H1 (cell line): ENCODE measurements at regions not wholly inside any gene's neighbourhood (a gene's known extent, or its start where the extent isn't known, plus 50 kb on each side); places are given as distances from the start of the nearest gene placed in this dataset.

Source experiments
- CTCF ChIA-PET: fragments of 300-600 bp; sonication (Branson Sonifier 250); formaldehyde crosslinking; loops from one replicate; lab custom pipeline; 2021; ENCODE audit not compliant: partially characterized antibody; lab: Charles Lee
- POLR2A ChIA-PET: fragments of 300-600 bp; sonication (Branson Sonifier 250); formaldehyde crosslinking; loops from one replicate; lab custom pipeline; 2021; ENCODE audit warnings: inconsistent platforms; ENCODE audit not compliant: partially characterized antibody; lab: Charles Lee
- DNase-seq, 2 experiments: peaks; one replicate each; pipeline versions ENCODE4 v3.0.0 to v3.0.0-alpha.2; 2010 to 2022; ENCODE audit warnings: low spot score in 2 of 2, low read depth in 1 of 2, mixed read lengths in 1 of 2
- FAIRE-seq: peaks from 2 replicates; lab custom pipeline; 2011; peaks lifted over from hg19 to GRCh38; lab: Jason Lieb, UNC
- H2AFZ ChIP-seq: 2 replicates; pipeline ENCODE4 v1.8.1; 2012; ENCODE audit warnings: low read length, inconsistent platforms
- H2AK5ac ChIP-seq: 2 replicates; pipeline ENCODE4 v1.6.1; 2013; ENCODE audit warnings: low read depth, low read length
- H2BK120ac ChIP-seq: replicated peaks from 2 replicates; pipeline ENCODE3; 2013; ENCODE audit warnings: low read depth, low read length, inconsistent platforms
- H2BK12ac ChIP-seq: 2 replicates; pipeline ENCODE4 v1.6.1; 2013; ENCODE audit warnings: low read depth, low read length
- H2BK15ac ChIP-seq: 2 replicates; pipeline ENCODE4 v1.6.1; 2013; ENCODE audit warnings: low read length
- H2BK20ac ChIP-seq: 2 replicates; pipeline ENCODE4 v1.6.1; 2013; ENCODE audit warnings: low read length
- H2BK5ac ChIP-seq: 2 replicates; pipeline ENCODE4 v1.6.1; 2013; ENCODE audit warnings: low read depth, low read length
- H3K14ac ChIP-seq: 2 replicates; pipeline ENCODE4 v1.6.1; 2013; ENCODE audit warnings: inconsistent platforms; ENCODE audit not compliant: insufficient read length
- H3K18ac ChIP-seq: 2 replicates; pipeline ENCODE4 v1.6.1; 2013; ENCODE audit warnings: low read length; ENCODE audit errors: extremely low read depth
- H3K23ac ChIP-seq: 2 replicates; pipeline ENCODE4 v1.6.1; 2013; ENCODE audit warnings: inconsistent platforms; ENCODE audit not compliant: insufficient read length
- H3K23me2 ChIP-seq: 2 replicates; pipeline ENCODE4 v1.6.1; 2013; ENCODE audit warnings: low read depth, low read length
- H3K27ac ChIP-seq: 2 replicates; pipeline ENCODE4 v1.6.1; 2011; ENCODE audit warnings: low read depth, low read length, inconsistent platforms
- H3K27me3 ChIP-seq, 4 experiments: replicated peaks in 1 of 4; 1 replicate in 1 of 4; 2 replicates in 3 of 4; pipeline versions ENCODE4 v1.6.1 to v1.8.1; 2011 to 2013; ENCODE audit warnings: low read length in 3 of 4, mild to moderate bottlenecking in 3 of 4, inconsistent platforms in 2 of 4, mixed read lengths in 2 of 4, moderate library complexity in 1 of 4; ENCODE audit not compliant: control insufficient read depth in 3 of 4, insufficient read depth in 3 of 4; ENCODE audit errors: extremely low read depth in 1 of 4
- H3K36me3 ChIP-seq, 4 experiments: 2 replicates each; pipeline versions ENCODE4 v1.6.1 to v1.8.1; 2011 to 2013; ENCODE audit warnings: mild to moderate bottlenecking in 4 of 4, low read length in 3 of 4, moderate library complexity in 2 of 4, control low read depth in 1 of 4, inconsistent platforms in 1 of 4; ENCODE audit not compliant: insufficient read depth in 4 of 4, control insufficient read depth in 2 of 4
- H3K4ac ChIP-seq: replicated peaks from 2 replicates; pipeline ENCODE3; 2013; ENCODE audit warnings: low read length, low read depth, mixed read lengths, inconsistent platforms; ENCODE audit not compliant: insufficient read length
- H3K4me1 ChIP-seq, 4 experiments: replicated peaks in 1 of 4; 1 replicate in 1 of 4; 2 replicates in 3 of 4; pipeline versions ENCODE4 v1.6.1 to v1.8.1; 2011 to 2013; ENCODE audit warnings: low read length in 3 of 4, inconsistent platforms in 2 of 4, mixed read lengths in 1 of 4; ENCODE audit not compliant: insufficient read depth in 4 of 4, control insufficient read depth in 3 of 4
- H3K4me2 ChIP-seq, 2 experiments: 2 replicates each; pipeline versions ENCODE4 v1.6.1 to v1.8.1; 2011 to 2013; ENCODE audit warnings: low read depth in 2 of 2, low read length in 2 of 2, control low read depth in 1 of 2, inconsistent platforms in 1 of 2, mild to moderate bottlenecking in 1 of 2; ENCODE audit not compliant: insufficient read depth in 1 of 2
- H3K4me3 ChIP-seq, 4 experiments: fragments of 200-600, 300-600 bp in 1 of 4; sonication (generic), shearing (Covaris generic), sonication (Bioruptor Twin) in 1 of 4; 2 replicates each; pipeline versions ENCODE4 v1.5.1 to v1.8.1; 2011 to 2016; ENCODE audit warnings: low read length in 4 of 4, low read depth in 3 of 4, control low read depth in 2 of 4, inconsistent platforms in 2 of 4, mild to moderate bottlenecking in 2 of 4, mixed read lengths in 1 of 4, moderate library complexity in 1 of 4; ENCODE audit not compliant: insufficient read depth in 2 of 4; ENCODE audit errors: extremely low read depth in 1 of 4
- H3K56ac ChIP-seq: replicated peaks from 2 replicates; pipeline ENCODE3; 2013; ENCODE audit warnings: low read depth, mild to moderate bottlenecking, mixed read lengths, low read length, inconsistent platforms; ENCODE audit not compliant: insufficient read length
- H3K79me1 ChIP-seq: 2 replicates; pipeline ENCODE4 v1.6.1; 2013; ENCODE audit warnings: low read depth, low read length, control low read depth
- H3K79me2 ChIP-seq, 2 experiments: 2 replicates each; pipeline versions ENCODE4 v1.6.1 to v1.8.1; 2012 to 2013; ENCODE audit warnings: low read length in 2 of 2, mild to moderate bottlenecking in 2 of 2, inconsistent platforms in 1 of 2; ENCODE audit not compliant: insufficient read depth in 2 of 2, control insufficient read depth in 1 of 2
- H3K9ac ChIP-seq, 4 experiments: replicated peaks in 1 of 4; 1 replicate in 1 of 4; 2 replicates in 3 of 4; pipeline versions ENCODE4 v1.6.1 to v1.8.1; 2011 to 2013; ENCODE audit warnings: low read depth in 3 of 4, low read length in 3 of 4, control low read depth in 2 of 4, mild to moderate bottlenecking in 2 of 4, moderate library complexity in 2 of 4, inconsistent platforms in 1 of 4; ENCODE audit errors: extremely low read depth in 1 of 4
- H3K9me3 ChIP-seq, 2 experiments: 2 replicates each; pipeline versions ENCODE4 v1.6.1 to v1.8.1; 2012 to 2013; ENCODE audit warnings: mild to moderate bottlenecking in 2 of 2, moderate library complexity in 2 of 2, control low read depth in 1 of 2, inconsistent platforms in 1 of 2, low read depth in 1 of 2, low read length in 1 of 2, mixed read lengths in 1 of 2; ENCODE audit not compliant: insufficient read depth in 2 of 2
- H4K20me1 ChIP-seq, 2 experiments: replicated peaks in 1 of 2; 2 replicates each; pipeline versions ENCODE3 to v1.8.1; 2011 to 2013; ENCODE audit warnings: inconsistent platforms in 2 of 2, low read length in 2 of 2, mild to moderate bottlenecking in 1 of 2; ENCODE audit not compliant: insufficient read depth in 2 of 2, control insufficient read depth in 1 of 2
- H4K5ac ChIP-seq: 2 replicates; pipeline ENCODE4 v1.6.1; 2013; ENCODE audit warnings: low read length, low read depth, mixed read lengths, inconsistent platforms; ENCODE audit not compliant: insufficient read length
- H4K8ac ChIP-seq: 2 replicates; pipeline ENCODE4 v1.8.0; 2013; ENCODE audit warnings: mild to moderate bottlenecking, moderate library complexity, low read length, inconsistent platforms; ENCODE audit not compliant: insufficient read depth; ENCODE audit errors: extremely low read depth
- H4K91ac ChIP-seq: replicated peaks from 2 replicates; pipeline ENCODE3; 2013; ENCODE audit warnings: low read length, mixed read lengths, inconsistent platforms; ENCODE audit not compliant: insufficient read length
- BRCA1 ChIP-seq: IDR thresholded peaks from 2 replicates; pipeline ENCODE4 v1.6.1; 2012; ENCODE audit warnings: low read depth, low read length, improper control_type of control experiment
- CBX8 ChIP-seq: fragments of 300-800, 300-1000 bp; sonication (generic); IDR thresholded peaks from 2 replicates; pipeline ENCODE4 v1.7.1; 2016; ENCODE audit warnings: low read depth, low read length, borderline replicate concordance
- NANOG ChIP-seq: IDR thresholded peaks from 2 replicates; pipeline ENCODE4 v1.6.1; 2011; ENCODE audit warnings: low read length, low read depth, mild to moderate bottlenecking, inconsistent platforms; ENCODE audit not compliant: insufficient read depth, poor library complexity, severe bottlenecking
- NRF1 ChIP-seq: IDR thresholded peaks from 2 replicates; pipeline ENCODE4 v1.6.1; 2011; ENCODE audit warnings: mild to moderate bottlenecking, low read depth, low read length, improper control_type of control experiment
- RAD21 ChIP-seq, 2 experiments: IDR thresholded peaks in 1 of 2; conservative IDR thresholded peaks in 1 of 2; 2 replicates each; pipeline ENCODE4 v1.6.1; 2011; ENCODE audit warnings: low read depth in 2 of 2, low read length in 2 of 2, improper control_type of control experiment in 1 of 2, inconsistent platforms in 1 of 2, mild to moderate bottlenecking in 1 of 2, moderate library complexity in 1 of 2
- SAP30 ChIP-seq: fragments of 300-600 bp; sonication (generic); IDR thresholded peaks from 2 replicates; pipeline ENCODE4 v1.7.1; 2012; ENCODE audit warnings: low read length, moderate library complexity, mild to moderate bottlenecking, inconsistent platforms; ENCODE audit not compliant: insufficient read depth, insufficient replicate concordance
- SIN3A ChIP-seq, 2 experiments: IDR thresholded peaks in 1 of 2; conservative IDR thresholded peaks in 1 of 2; 2 replicates each; pipeline ENCODE4 v1.6.1; 2011 to 2012; ENCODE audit warnings: low read length in 2 of 2, improper control_type of control experiment in 1 of 2, low read depth in 1 of 2, mild to moderate bottlenecking in 1 of 2
- SP4 ChIP-seq: IDR thresholded peaks from 2 replicates; pipeline ENCODE4 v1.6.1; 2012; ENCODE audit warnings: low read length, inconsistent platforms
- ZNF274 ChIP-seq: IDR thresholded peaks from 2 replicates; pipeline ENCODE4 v1.7.0; 2012; ENCODE audit warnings: low read length, borderline replicate concordance; ENCODE audit errors: extremely low read depth
- WGBS, 2 experiments: shearing (Covaris generic) in 1 of 2; methylation state at CpG; one replicate each; pipeline versions ENCODE4 v1.1.6 to v1.1.7; 2013 to 2015; ENCODE audit warnings: low lambda C conversion rate in 2 of 2, mixed read lengths in 2 of 2, inconsistent platforms in 1 of 2, low coverage in 1 of 2, missing lambda C conversion rate in 1 of 2; ENCODE audit not compliant: insufficient replicate concordance in 2 of 2, insufficient coverage in 1 of 2, insufficient read length in 1 of 2; ENCODE audit errors: extremely low coverage in 1 of 2, missing lambda C conversion rate in 1 of 2; 5-methylcytosine and 5-hydroxymethylcytosine counted together
- TF ChIP-seq, protein P1 (sequence below): IDR thresholded peaks from 2 replicates; pipeline ENCODE4 v1.6.1; 2011; ENCODE audit warnings: low read length, improper control_type of control experiment

DNA sequence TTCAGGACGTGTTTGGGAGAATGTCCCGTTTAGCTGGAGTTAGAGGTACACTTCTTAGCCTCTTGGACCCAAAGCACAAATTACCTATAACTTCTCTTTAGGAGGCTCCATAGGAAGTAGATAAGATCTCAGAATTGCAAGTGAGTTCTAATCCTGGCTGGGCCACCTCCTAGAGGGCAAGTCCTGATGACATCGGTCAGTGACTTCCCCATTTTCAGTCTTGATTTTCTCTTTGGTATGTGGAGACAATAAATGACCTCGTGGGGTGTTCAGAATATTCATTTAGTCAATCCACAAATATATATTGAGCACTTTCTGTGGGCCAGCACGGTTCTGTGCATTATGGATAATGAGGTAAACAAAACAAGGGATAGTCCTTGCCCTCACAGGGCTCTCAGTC is 208.6 kb downstream of the CWF19L2 start:
- no peaks in the 10 kb centered on the region for H3K9me3 ChIP-seq
- FAIRE-seq = no peak
- H3K4ac ChIP-seq = no peak overlapping the region
- no peaks in the 10 kb centered on the region for H3K36me3 ChIP-seq
- H3K27ac ChIP-seq = no peak overlapping the region
- H3K23ac ChIP-seq = no peak overlapping the region
- H3K27me3 ChIP-seq = no peaks in the 10 kb centered on the region
- H3K23me2 ChIP-seq = no peaks in the 10 kb centered on the region
- no peak overlapping the region for H2BK5ac ChIP-seq
- ChIA-PET POLR2A (no interaction called here), CTCF (interaction anchor here (0.8 kb wide), 1 partner anchor 9 kb away, joined by 3 read pairs; no protein-coding TSS in a partner anchor)
- H2BK12ac ChIP-seq = no peak overlapping the region
- DNase-seq = no peak
- TF ChIP-seq SIN3A (conservative IDR thresholded peaks at IDR 0.05 in 1 of 2, IDR thresholded peaks at IDR 0.05 in 1 of 2; ENCODE audit: low read depth in 1 of 2, low read length in 2 of 2) = no peak
- TF ChIP-seq SAP30 = no peak
- no peak for TF ChIP-seq ZNF274
- TF ChIP-seq RAD21 (IDR thresholded peaks at IDR 0.05 in 1 of 2, conservative IDR thresholded peaks at IDR 0.05 in 1 of 2; ENCODE audit: low read depth in 2 of 2, low read length in 2 of 2) = no peak
- no peak for TF ChIP-seq SP4
- no peak for TF ChIP-seq BRCA1
- TF ChIP-seq NANOG = no peak
- no peak for TF ChIP-seq CBX8
- TF ChIP-seq NRF1 = no peak
- TF ChIP-seq, protein P1, sequence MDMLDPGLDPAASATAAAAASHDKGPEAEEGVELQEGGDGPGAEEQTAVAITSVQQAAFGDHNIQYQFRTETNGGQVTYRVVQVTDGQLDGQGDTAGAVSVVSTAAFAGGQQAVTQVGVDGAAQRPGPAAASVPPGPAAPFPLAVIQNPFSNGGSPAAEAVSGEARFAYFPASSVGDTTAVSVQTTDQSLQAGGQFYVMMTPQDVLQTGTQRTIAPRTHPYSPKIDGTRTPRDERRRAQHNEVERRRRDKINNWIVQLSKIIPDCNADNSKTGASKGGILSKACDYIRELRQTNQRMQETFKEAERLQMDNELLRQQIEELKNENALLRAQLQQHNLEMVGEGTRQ = no peak
- H3K79me2 ChIP-seq = no peaks in the 10 kb centered on the region
- 85% methylated on average over 5 of the region's 5 CpGs; no CpG with 5 or more reads in 1 of the 2 experiments for WGBS, 2 experiments
- H2BK120ac ChIP-seq = no peak overlapping the region
- no peak overlapping the region for H4K8ac ChIP-seq
- no peaks in the 10 kb centered on the region for H3K4me1 ChIP-seq
- no peak overlapping the region for H2BK15ac ChIP-seq
- no peak overlapping the region for H3K9ac ChIP-seq
- no peak overlapping the region for H3K14ac ChIP-seq
- no peak overlapping the region for H4K5ac ChIP-seq
- H3K4me3 ChIP-seq = no peak overlapping the region
- no peak overlapping the region for H4K91ac ChIP-seq
- H3K4me2 ChIP-seq = no peak overlapping the region
- H2AFZ ChIP-seq = no peak overlapping the region
- H2BK20ac ChIP-seq = no peak overlapping the region
- no peaks in the 10 kb centered on the region for H4K20me1 ChIP-seq
- no peak overlapping the region for H3K56ac ChIP-seq
- no peak overlapping the region for H3K18ac ChIP-seq
- no peak overlapping the region for H2AK5ac ChIP-seq
- H3K79me1 ChIP-seq = no peaks in the 10 kb centered on the region
